H9 (cell line): ENCODE measurements at regions not wholly inside any gene's neighbourhood (a gene's known extent, or its start where the extent isn't known, plus 50 kb on each side); places are given as distances from the start of the nearest gene placed in this dataset.

Experiments used
- DNase-seq: peaks from one replicate; pipeline ENCODE4 v3.0.0-alpha.2; 2017
- H2AFZ ChIP-seq: one replicate; pipeline ENCODE4 v1.6.1; 2013; ENCODE audit warnings: mild to moderate bottlenecking, low read length, control low read depth, moderate library complexity
- H2AK5ac ChIP-seq: 2 replicates; pipeline ENCODE4 v1.6.1; 2013; ENCODE audit warnings: low read length, control low read depth, mixed read lengths; ENCODE audit not compliant: insufficient read length
- H2BK120ac ChIP-seq: one replicate; pipeline ENCODE4 v1.6.1; 2013; ENCODE audit warnings: low read depth, mild to moderate bottlenecking, low read length, control low read depth, inconsistent platforms; ENCODE audit not compliant: poor library complexity, severe bottlenecking
- H2BK12ac ChIP-seq: 2 replicates; pipeline ENCODE4 v1.6.1; 2013; ENCODE audit warnings: low read length, control low read depth, mixed read lengths, low read depth; ENCODE audit not compliant: insufficient read length
- H2BK15ac ChIP-seq: 2 replicates; pipeline ENCODE4 v1.6.1; 2013; ENCODE audit warnings: low read depth, low read length, control low read depth
- H2BK20ac ChIP-seq: one replicate; pipeline ENCODE4 v1.6.1; 2013; ENCODE audit warnings: low read depth, mild to moderate bottlenecking, low read length, control low read depth, inconsistent platforms; ENCODE audit not compliant: poor library complexity, severe bottlenecking
- H2BK5ac ChIP-seq: 2 replicates; pipeline ENCODE4 v1.6.1; 2013; ENCODE audit warnings: low read length, control low read depth, mixed read lengths; ENCODE audit not compliant: insufficient read length
- H3K14ac ChIP-seq: 2 replicates; pipeline ENCODE4 v1.6.1; 2013; ENCODE audit warnings: low read length, control low read depth; ENCODE audit not compliant: insufficient read depth
- H3K18ac ChIP-seq: 2 replicates; pipeline ENCODE4 v1.6.1; 2013; ENCODE audit warnings: low read depth, mild to moderate bottlenecking, mixed read lengths, low read length, control low read depth; ENCODE audit not compliant: insufficient read length
- H3K23ac ChIP-seq: 2 replicates; pipeline ENCODE4 v1.6.1; 2013; ENCODE audit warnings: low read length, control low read depth, mixed read lengths, low read depth; ENCODE audit not compliant: insufficient read length
- H3K23me2 ChIP-seq: 2 replicates; pipeline ENCODE4 v1.6.1; 2013; ENCODE audit warnings: low read depth, mild to moderate bottlenecking, mixed read lengths, low read length, control low read depth; ENCODE audit not compliant: insufficient read length, poor library complexity, severe bottlenecking
- H3K27ac ChIP-seq: 2 replicates; pipeline ENCODE4 v1.5.1; 2013; ENCODE audit warnings: low read length, control low read depth, mixed read lengths, low read depth; ENCODE audit not compliant: insufficient read length
- H3K27me3 ChIP-seq: 2 replicates; pipeline ENCODE4 v1.6.1; 2013; ENCODE audit warnings: low read length, control low read depth, inconsistent platforms; ENCODE audit not compliant: insufficient read depth
- H3K4ac ChIP-seq: 2 replicates; pipeline ENCODE4 v1.6.1; 2013; ENCODE audit warnings: low read depth, mild to moderate bottlenecking, control low read depth, inconsistent platforms, low read length, moderate library complexity
- H3K4me1 ChIP-seq: 2 replicates; pipeline ENCODE4 v1.6.1; 2013; ENCODE audit warnings: low read length, control low read depth, inconsistent platforms; ENCODE audit not compliant: insufficient read depth
- H3K4me2 ChIP-seq: 2 replicates; pipeline ENCODE4 v1.6.1; 2013; ENCODE audit warnings: low read length, control low read depth, mixed read lengths; ENCODE audit not compliant: insufficient read length, insufficient read depth
- H3K56ac ChIP-seq: 2 replicates; pipeline ENCODE4 v1.6.1; 2013; ENCODE audit warnings: low read depth, mild to moderate bottlenecking, mixed read lengths, low read length, control low read depth; ENCODE audit not compliant: insufficient read length
- H3K79me1 ChIP-seq: 2 replicates; pipeline ENCODE4 v1.6.1; 2013; ENCODE audit warnings: low read depth, mild to moderate bottlenecking, moderate library complexity, low read length, control low read depth, inconsistent platforms; ENCODE audit not compliant: insufficient read depth, poor library complexity, severe bottlenecking
- H3K79me2 ChIP-seq: 2 replicates; pipeline ENCODE4 v1.6.1; 2013; ENCODE audit warnings: low read length, control low read depth, inconsistent platforms; ENCODE audit not compliant: insufficient read depth
- H3K9ac ChIP-seq: 2 replicates; pipeline ENCODE4 v1.6.1; 2013; ENCODE audit warnings: low read length, control low read depth, mixed read lengths; ENCODE audit not compliant: insufficient read length; ENCODE audit errors: extremely low read depth
- H3K9me3 ChIP-seq: one replicate; pipeline ENCODE4 v1.6.1; 2013; ENCODE audit warnings: low read depth, low read length, inconsistent platforms; ENCODE audit not compliant: control insufficient read depth
- H3T11ph ChIP-seq: one replicate; pipeline ENCODE4 v1.6.1; 2013; ENCODE audit warnings: mild to moderate bottlenecking, low read length, control low read depth, inconsistent platforms
- H4K20me1 ChIP-seq: one replicate; pipeline ENCODE4 v1.6.1; 2013; ENCODE audit not compliant: control insufficient read depth, insufficient read length, insufficient read depth
- H4K5ac ChIP-seq: 2 replicates; pipeline ENCODE4 v1.6.1; 2013; ENCODE audit warnings: low read depth, mild to moderate bottlenecking, mixed read lengths, low read length, control low read depth; ENCODE audit not compliant: insufficient read length
- H4K8ac ChIP-seq: replicated peaks from 2 replicates; pipeline ENCODE4 v1.6.1; 2013; ENCODE audit warnings: low read length, control low read depth, mixed read lengths, low read depth; ENCODE audit not compliant: insufficient read length
- H4K91ac ChIP-seq: 2 replicates; pipeline ENCODE4 v1.6.1; 2013; ENCODE audit warnings: low read depth, mild to moderate bottlenecking, moderate library complexity, mixed read lengths, low read length, control low read depth; ENCODE audit not compliant: insufficient read length
- H3K27ac Mint-ChIP-seq, 3 experiments: 2 replicates in 2 of 3; 3 replicates in 1 of 3; pipeline ENCODE4 v1.8.0; 2020 to 2021; ENCODE audit warnings: mixed read lengths in 3 of 3, mild to moderate bottlenecking in 1 of 3, moderate library complexity in 1 of 3
- H3K27me3 Mint-ChIP-seq: 2 replicates; pipeline ENCODE4 v1.8.0; 2021; ENCODE audit warnings: low read depth, mild to moderate bottlenecking, moderate library complexity, mixed read lengths
- H3K36me3 Mint-ChIP-seq, 3 experiments: 2 replicates in 2 of 3; 3 replicates in 1 of 3; pipeline ENCODE4 v1.8.0; 2020 to 2021; ENCODE audit warnings: low read depth in 3 of 3, mixed read lengths in 3 of 3; ENCODE audit not compliant: insufficient read depth in 1 of 3
- H3K4me1 Mint-ChIP-seq, 2 experiments: 2 replicates each; pipeline ENCODE4 v1.8.0; 2020; ENCODE audit warnings: mixed read lengths in 2 of 2
- H3K4me3 Mint-ChIP-seq, 2 experiments: 2 replicates in 1 of 2; 3 replicates in 1 of 2; pipeline ENCODE4 v1.8.0; 2020 to 2021; ENCODE audit warnings: mild to moderate bottlenecking in 2 of 2, mixed read lengths in 2 of 2, moderate library complexity in 1 of 2
- H3K9me3 Mint-ChIP-seq, 2 experiments: 2 replicates in 1 of 2; 3 replicates in 1 of 2; pipeline ENCODE4 v1.8.0; 2020; ENCODE audit warnings: mild to moderate bottlenecking in 2 of 2, mixed read lengths in 2 of 2, moderate library complexity in 1 of 2
- WGBS: extraction: QIAGEN DNeasy Blood & Tissue Kit; methylation state at CpG from one replicate; pipeline ENCODE4 v1.1.7; 2013; ENCODE audit warnings: missing lambda C conversion rate, low lambda C conversion rate, mixed read lengths; ENCODE audit not compliant: insufficient read length; ENCODE audit errors: extremely low coverage; 5-methylcytosine and 5-hydroxymethylcytosine counted together
- TF ChIP-seq, protein P1 (sequence below): fragments of 200-600 bp; sonication (generic); conservative IDR thresholded peaks from 3 replicates; pipeline ENCODE4 v1.8.0; 2021; ENCODE audit warnings: antibody characterized with exemption, mild to moderate bottlenecking

GRCh38 chr2:9751831-9752230, 91.4 kb upstream of the TAF1B start:
- no peak overlapping the region for H3K4me3 Mint-ChIP-seq
- Histone ChIP-seq H3K56ac (no peak overlapping the region), H4K91ac (no peak overlapping the region), H4K5ac (no peak overlapping the region), H3K4ac (no peak overlapping the region), H2BK5ac (no peak overlapping the region), H3K23me2 (no peaks in the 10 kb centered on the region), H2BK120ac (no peak overlapping the region), H2BK20ac (no peak overlapping the region), H2BK15ac (no peak overlapping the region), H3K18ac (no peak overlapping the region), H2BK12ac (no peak overlapping the region), H3K23ac (no peak overlapping the region), H3K79me1 (no peaks in the 10 kb centered on the region), H3K27ac (no peak overlapping the region), H3K14ac (no peak overlapping the region), H3T11ph (no peak overlapping the region), H2AK5ac (no peak overlapping the region), H4K8ac (no peak overlapping the region), H4K20me1 (no peaks in the 10 kb centered on the region), H3K79me2 (no peaks in the 10 kb centered on the region), H3K4me1 (peaks cover 3% of the 10 kb centered on the region; the same call in 1 of the 2 replicates), H3K27me3 (no peaks in the 10 kb centered on the region), H3K9ac (no peak overlapping the region), H3K9me3 (no peaks in the 10 kb centered on the region), H2AFZ (no peak overlapping the region), H3K4me2 (no peak overlapping the region)
- H3K4me1 Mint-ChIP-seq, result peaks cover 23 to 37% of the 10 kb centered on the region in 2 experiments
- H3K27me3 Mint-ChIP-seq, result peaks cover 20% of the 10 kb centered on the region
- TF ChIP-seq, protein P1, sequence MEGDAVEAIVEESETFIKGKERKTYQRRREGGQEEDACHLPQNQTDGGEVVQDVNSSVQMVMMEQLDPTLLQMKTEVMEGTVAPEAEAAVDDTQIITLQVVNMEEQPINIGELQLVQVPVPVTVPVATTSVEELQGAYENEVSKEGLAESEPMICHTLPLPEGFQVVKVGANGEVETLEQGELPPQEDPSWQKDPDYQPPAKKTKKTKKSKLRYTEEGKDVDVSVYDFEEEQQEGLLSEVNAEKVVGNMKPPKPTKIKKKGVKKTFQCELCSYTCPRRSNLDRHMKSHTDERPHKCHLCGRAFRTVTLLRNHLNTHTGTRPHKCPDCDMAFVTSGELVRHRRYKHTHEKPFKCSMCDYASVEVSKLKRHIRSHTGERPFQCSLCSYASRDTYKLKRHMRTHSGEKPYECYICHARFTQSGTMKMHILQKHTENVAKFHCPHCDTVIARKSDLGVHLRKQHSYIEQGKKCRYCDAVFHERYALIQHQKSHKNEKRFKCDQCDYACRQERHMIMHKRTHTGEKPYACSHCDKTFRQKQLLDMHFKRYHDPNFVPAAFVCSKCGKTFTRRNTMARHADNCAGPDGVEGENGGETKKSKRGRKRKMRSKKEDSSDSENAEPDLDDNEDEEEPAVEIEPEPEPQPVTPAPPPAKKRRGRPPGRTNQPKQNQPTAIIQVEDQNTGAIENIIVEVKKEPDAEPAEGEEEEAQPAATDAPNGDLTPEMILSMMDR, result no peak
- no CpG with 5 or more reads among the region's 11 CpGs for WGBS
- H3K36me3 Mint-ChIP-seq, result no peaks in the 10 kb centered on the region; a peak in 2 of 7 replicates
- no peak for DNase-seq
- H3K9me3 Mint-ChIP-seq, result no peaks in the 10 kb centered on the region; a peak in 1 of 5 replicates
- H3K27ac Mint-ChIP-seq, result no peak overlapping the region
